ENCODE measurements at regions not wholly inside any gene's neighbourhood (a gene's known extent, or its start where the extent isn't known, plus 50 kb on each side); places are given as distances from the start of the nearest gene placed in this dataset.

DNA sequence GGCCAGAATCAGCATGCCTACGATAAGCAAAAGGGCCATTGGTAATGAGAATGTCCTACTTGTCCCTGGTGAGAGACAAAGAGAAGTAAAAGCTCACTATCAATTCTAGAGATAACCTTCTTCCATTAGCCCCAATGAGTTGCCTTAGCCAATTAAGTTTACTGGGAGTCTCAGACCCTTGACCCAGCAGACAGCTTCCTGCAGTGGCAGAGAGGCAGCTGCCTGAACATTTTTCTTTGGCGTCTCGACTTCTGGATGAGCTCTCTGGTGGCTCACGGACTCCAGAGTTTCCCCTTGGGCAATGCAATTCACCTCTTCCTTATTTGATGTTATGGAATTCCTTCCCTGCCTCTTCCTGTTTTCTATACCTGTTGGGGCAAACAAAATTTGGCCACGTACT lies 1034.4 kb downstream of the NAALADL2 start:
- H3F3A ChIP-seq (replicated peaks; ENCODE audit: insufficient read depth): no peaks in the 10 kb centered on the region
- no peaks in the 10 kb centered on the region; a peak in 1 of 4 replicates for H3K4me1 ChIP-seq (ENCODE audit: control insufficient read depth in 1 of 2, insufficient read depth in 2 of 2, low read depth in 1 of 2, low read length in 1 of 2)
- H3K27me3 ChIP-seq (ENCODE audit: insufficient read depth): no peaks in the 10 kb centered on the region
- no peak overlapping the region for H3K9ac ChIP-seq
- no peaks in the 10 kb centered on the region for H3K79me2 ChIP-seq (ENCODE audit: insufficient read depth)
- H3K36me3 ChIP-seq (replicated peaks in 1 of 2; ENCODE audit: control insufficient read depth in 1 of 2, insufficient read depth in 2 of 2, low read length in 1 of 2): no peaks in the 10 kb centered on the region
- H3K4me3 ChIP-seq (ENCODE audit: low read depth in 2 of 2, low read length in 1 of 2): no peak overlapping the region
- H3K27ac ChIP-seq (ENCODE audit: low read depth in 2 of 2, low read length in 1 of 2): no peak overlapping the region
- no peaks in the 10 kb centered on the region for H3K9me2 ChIP-seq
- TF ChIP-seq JUND (IDR thresholded peaks at IDR 0.05): no peak
- TF ChIP-seq CHD2 (IDR thresholded peaks at IDR 0.05; ENCODE audit: low read length, partially characterized antibody): no peak
- TF ChIP-seq NFIC (IDR thresholded peaks at IDR 0.05; ENCODE audit: borderline replicate concordance): no peak
- TF ChIP-seq TCF12 (IDR thresholded peaks at IDR 0.05): no peak
- no peak for TF ChIP-seq TEAD4 (IDR thresholded peaks at IDR 0.05; ENCODE audit: borderline replicate concordance, insufficient read depth)
- no peak for TF ChIP-seq ELF1 (IDR thresholded peaks at IDR 0.05)
- no peak for TF ChIP-seq SIN3A (IDR thresholded peaks at IDR 0.05; ENCODE audit: borderline replicate concordance, low read depth, low read length)
- no peak for TF ChIP-seq GATA2 (CRISPR knock-in tag; IDR thresholded peaks at IDR 0.05)
- TF ChIP-seq, protein P1, sequence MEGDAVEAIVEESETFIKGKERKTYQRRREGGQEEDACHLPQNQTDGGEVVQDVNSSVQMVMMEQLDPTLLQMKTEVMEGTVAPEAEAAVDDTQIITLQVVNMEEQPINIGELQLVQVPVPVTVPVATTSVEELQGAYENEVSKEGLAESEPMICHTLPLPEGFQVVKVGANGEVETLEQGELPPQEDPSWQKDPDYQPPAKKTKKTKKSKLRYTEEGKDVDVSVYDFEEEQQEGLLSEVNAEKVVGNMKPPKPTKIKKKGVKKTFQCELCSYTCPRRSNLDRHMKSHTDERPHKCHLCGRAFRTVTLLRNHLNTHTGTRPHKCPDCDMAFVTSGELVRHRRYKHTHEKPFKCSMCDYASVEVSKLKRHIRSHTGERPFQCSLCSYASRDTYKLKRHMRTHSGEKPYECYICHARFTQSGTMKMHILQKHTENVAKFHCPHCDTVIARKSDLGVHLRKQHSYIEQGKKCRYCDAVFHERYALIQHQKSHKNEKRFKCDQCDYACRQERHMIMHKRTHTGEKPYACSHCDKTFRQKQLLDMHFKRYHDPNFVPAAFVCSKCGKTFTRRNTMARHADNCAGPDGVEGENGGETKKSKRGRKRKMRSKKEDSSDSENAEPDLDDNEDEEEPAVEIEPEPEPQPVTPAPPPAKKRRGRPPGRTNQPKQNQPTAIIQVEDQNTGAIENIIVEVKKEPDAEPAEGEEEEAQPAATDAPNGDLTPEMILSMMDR (IDR thresholded peaks at IDR 0.05): no peak
- TF ChIP-seq YY1 (IDR thresholded peaks at IDR 0.05; ENCODE audit: low read depth): no peak
- no peak for TF ChIP-seq MXI1 (IDR thresholded peaks at IDR 0.05; ENCODE audit: low read depth, low read length)
- no peak overlapping the region for H2AFZ ChIP-seq (ENCODE audit: low read depth)
- CTCF ChIA-PET: no interaction called here
- no peaks in the 10 kb centered on the region for H3K9me3 ChIP-seq
- DNase-seq: no peak
- no peak overlapping the region for H3K4me2 ChIP-seq
- POLR2A ChIA-PET: no interaction called here
- WGBS (ENCODE audit: low lambda C conversion rate): 50% methylated on average over 5 of the region's 5 CpGs
- no peaks in the 10 kb centered on the region for H4K20me1 ChIP-seq (ENCODE audit: insufficient read depth)

DNA sequence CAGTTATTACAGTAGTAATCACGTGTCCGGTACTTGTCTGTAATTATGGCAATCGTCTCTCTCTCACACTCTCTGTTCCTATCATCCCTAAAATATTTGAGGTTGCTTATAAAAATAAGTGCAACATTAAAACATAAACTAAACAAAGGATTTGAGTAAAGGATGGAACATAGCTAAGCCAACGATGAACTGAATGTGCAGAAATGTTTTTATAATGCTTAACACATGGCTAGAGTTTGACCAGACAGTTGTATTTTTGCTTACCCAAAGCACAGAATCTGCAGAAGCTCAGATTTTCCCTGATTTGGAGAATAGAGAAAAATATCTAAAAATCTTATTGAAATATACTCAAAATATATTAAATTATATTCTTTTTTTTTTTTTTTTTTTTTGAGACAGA lies 1030.9 kb downstream of the NAALADL2 start:
- DNase-seq: no peak
- WGBS (ENCODE audit: low lambda C conversion rate): 67% methylated on average over 4 of the region's 4 CpGs
- no peak for TF ChIP-seq RXRA (IDR thresholded peaks at IDR 0.05; ENCODE audit: borderline replicate concordance, low read depth)
- TF ChIP-seq NFIC (IDR thresholded peaks at IDR 0.05; ENCODE audit: borderline replicate concordance): no peak
- no peak for TF ChIP-seq YY1 (IDR thresholded peaks at IDR 0.05; ENCODE audit: low read depth)
- TF ChIP-seq, protein P2, sequence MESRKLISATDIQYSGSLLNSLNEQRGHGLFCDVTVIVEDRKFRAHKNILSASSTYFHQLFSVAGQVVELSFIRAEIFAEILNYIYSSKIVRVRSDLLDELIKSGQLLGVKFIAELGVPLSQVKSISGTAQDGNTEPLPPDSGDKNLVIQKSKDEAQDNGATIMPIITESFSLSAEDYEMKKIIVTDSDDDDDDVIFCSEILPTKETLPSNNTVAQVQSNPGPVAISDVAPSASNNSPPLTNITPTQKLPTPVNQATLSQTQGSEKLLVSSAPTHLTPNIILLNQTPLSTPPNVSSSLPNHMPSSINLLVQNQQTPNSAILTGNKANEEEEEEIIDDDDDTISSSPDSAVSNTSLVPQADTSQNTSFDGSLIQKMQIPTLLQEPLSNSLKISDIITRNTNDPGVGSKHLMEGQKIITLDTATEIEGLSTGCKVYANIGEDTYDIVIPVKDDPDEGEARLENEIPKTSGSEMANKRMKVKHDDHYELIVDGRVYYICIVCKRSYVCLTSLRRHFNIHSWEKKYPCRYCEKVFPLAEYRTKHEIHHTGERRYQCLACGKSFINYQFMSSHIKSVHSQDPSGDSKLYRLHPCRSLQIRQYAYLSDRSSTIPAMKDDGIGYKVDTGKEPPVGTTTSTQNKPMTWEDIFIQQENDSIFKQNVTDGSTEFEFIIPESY (IDR thresholded peaks at IDR 0.05; ENCODE audit: borderline replicate concordance, low read depth): no peak
- no peak for TF ChIP-seq GABPA (IDR thresholded peaks at IDR 0.05; ENCODE audit: low read depth)
- TF ChIP-seq GATA2 (CRISPR knock-in tag; IDR thresholded peaks at IDR 0.05): no peak
- TF ChIP-seq JUND (IDR thresholded peaks at IDR 0.05): no peak
- TF ChIP-seq, protein P1 (IDR thresholded peaks at IDR 0.05): no peak
- no peak for TF ChIP-seq FOSL2 (IDR thresholded peaks at IDR 0.05; ENCODE audit: borderline replicate concordance, low read depth)
- TF ChIP-seq MEF2A (IDR thresholded peaks at IDR 0.05; ENCODE audit: borderline replicate concordance, low read depth): no peak
- no peak for TF ChIP-seq RAD21 (IDR thresholded peaks at IDR 0.05; ENCODE audit: low read length)
- no peak overlapping the region for H2AFZ ChIP-seq (ENCODE audit: low read depth)
- no peak overlapping the region for H3K9ac ChIP-seq
- no peaks in the 10 kb centered on the region for H3K36me3 ChIP-seq (replicated peaks in 1 of 2; ENCODE audit: control insufficient read depth in 1 of 2, insufficient read depth in 2 of 2, low read length in 1 of 2)
- H3K27ac ChIP-seq (ENCODE audit: low read depth in 2 of 2, low read length in 1 of 2): no peak overlapping the region
- no peaks in the 10 kb centered on the region for H3K9me3 ChIP-seq
- POLR2A ChIA-PET: no interaction called here
- H3K4me3 ChIP-seq (ENCODE audit: low read depth in 2 of 2, low read length in 1 of 2): no peak overlapping the region
- H3F3A ChIP-seq (replicated peaks; ENCODE audit: insufficient read depth): no peaks in the 10 kb centered on the region
- no peaks in the 10 kb centered on the region for H3K27me3 ChIP-seq (ENCODE audit: insufficient read depth)
- H3K9me2 ChIP-seq: no peaks in the 10 kb centered on the region
- no peaks in the 10 kb centered on the region; a peak in 1 of 4 replicates for H3K4me1 ChIP-seq (ENCODE audit: control insufficient read depth in 1 of 2, insufficient read depth in 2 of 2, low read depth in 1 of 2, low read length in 1 of 2)
- no peaks in the 10 kb centered on the region for H3K79me2 ChIP-seq (ENCODE audit: insufficient read depth)
- no peak overlapping the region for H3K4me2 ChIP-seq
- no peaks in the 10 kb centered on the region for H4K20me1 ChIP-seq (ENCODE audit: insufficient read depth)
- CTCF ChIA-PET: no interaction called here

Measured in SK-N-SH (cell line).